ENCODE measurements at regions not wholly inside any gene's neighbourhood (a gene's known extent, or its start where the extent isn't known, plus 50 kb on each side); places are given as distances from the start of the nearest gene placed in this dataset.
"Not testable (repeated sequence)": the region's sequence is repeated elsewhere in the genome, so short reads cannot be mapped to it uniquely, and the experiment has no call there.

DNA sequence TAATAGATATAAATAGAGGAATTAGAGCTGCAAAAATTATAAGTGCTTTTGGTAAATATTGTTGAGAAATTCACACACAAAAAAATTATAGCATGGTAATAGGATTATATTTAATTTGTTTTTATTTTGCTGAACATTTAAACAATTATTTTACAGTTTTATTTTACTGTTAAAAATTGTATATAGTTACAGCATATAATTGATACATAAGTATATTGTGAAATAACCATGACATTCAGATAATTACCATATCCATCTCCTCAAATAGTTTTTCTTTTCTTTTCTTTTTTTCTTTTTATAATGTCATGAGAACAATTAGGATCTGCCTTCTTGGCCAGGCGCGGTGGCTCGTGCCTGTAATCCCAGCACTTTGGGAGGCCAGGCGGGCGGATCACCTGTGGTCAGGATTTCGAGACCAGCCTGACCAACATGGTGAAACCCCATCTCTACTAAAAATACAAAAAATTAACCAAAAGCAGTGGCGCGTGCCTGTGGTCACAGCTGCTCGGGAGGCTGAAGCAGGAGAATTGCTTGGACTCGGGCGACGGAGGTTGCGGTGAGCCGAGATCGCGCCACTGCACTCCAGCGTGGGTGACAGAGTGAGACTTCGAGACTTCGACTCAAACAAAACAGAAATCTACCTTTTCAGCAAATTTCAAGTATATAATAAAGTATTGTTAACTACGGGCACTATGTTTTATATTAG is 654.2 kb downstream of the TENT5A start:
- H3K4me3 ChIP-seq (ENCODE audit: low read depth, low read length): no peak overlapping the region
- DNase-seq (ENCODE audit: low read depth, low spot score): no peak
- in situ Hi-C loops (cut with HindIII; ENCODE audit: low sequenced_read_pairs): no loop called here
- TF ChIP-seq, protein P1, sequence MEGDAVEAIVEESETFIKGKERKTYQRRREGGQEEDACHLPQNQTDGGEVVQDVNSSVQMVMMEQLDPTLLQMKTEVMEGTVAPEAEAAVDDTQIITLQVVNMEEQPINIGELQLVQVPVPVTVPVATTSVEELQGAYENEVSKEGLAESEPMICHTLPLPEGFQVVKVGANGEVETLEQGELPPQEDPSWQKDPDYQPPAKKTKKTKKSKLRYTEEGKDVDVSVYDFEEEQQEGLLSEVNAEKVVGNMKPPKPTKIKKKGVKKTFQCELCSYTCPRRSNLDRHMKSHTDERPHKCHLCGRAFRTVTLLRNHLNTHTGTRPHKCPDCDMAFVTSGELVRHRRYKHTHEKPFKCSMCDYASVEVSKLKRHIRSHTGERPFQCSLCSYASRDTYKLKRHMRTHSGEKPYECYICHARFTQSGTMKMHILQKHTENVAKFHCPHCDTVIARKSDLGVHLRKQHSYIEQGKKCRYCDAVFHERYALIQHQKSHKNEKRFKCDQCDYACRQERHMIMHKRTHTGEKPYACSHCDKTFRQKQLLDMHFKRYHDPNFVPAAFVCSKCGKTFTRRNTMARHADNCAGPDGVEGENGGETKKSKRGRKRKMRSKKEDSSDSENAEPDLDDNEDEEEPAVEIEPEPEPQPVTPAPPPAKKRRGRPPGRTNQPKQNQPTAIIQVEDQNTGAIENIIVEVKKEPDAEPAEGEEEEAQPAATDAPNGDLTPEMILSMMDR (IDR thresholded peaks at IDR 0.05; ENCODE audit: low read depth, low read length): no peak

DNA sequence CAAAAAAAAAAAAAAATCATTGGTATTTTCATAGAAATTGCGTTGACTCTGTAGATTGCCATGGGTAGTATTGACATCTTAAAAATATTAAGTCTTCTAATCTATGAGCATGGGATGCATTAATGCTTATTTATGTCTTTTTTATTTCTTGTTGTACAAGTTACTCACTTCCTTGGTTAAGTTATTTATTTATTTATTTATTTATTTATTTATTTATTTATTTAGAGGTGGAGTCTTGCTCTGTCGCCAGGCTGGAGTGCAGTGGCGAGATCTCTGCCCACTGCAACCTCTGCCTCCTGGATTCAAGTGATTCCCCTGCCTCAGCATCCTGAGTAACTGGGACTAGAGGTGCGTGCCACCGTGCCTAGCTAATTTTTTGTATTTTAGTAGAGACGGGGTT is 656.0 kb downstream of the TENT5A start:
- in situ Hi-C loops (cut with HindIII; ENCODE audit: low sequenced_read_pairs); DNase-seq (ENCODE audit: low read depth, low spot score): not testable (repeated sequence)

DNA sequence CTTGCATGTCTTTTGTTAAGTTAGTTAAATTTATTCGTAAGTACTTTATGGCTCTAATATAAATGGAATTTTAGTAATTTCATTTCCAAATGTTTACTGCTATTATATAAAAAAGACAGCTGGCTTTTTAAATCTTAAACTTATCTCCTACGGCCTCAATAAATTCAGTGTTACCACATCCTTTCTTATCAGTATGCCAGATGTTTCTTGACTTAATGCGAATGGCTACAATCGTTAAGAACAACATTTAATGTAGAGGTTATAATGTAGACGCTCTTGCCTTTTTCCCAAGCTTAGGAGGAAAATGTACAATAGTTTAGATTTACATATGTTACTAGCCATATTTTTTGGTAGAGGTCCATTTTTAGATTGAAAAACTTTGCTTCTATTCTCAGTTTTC is 659.4 kb downstream of the TENT5A start:
- TF ChIP-seq, protein P1 (IDR thresholded peaks at IDR 0.05; ENCODE audit: low read depth, low read length): no peak
- in situ Hi-C loops (cut with HindIII; ENCODE audit: low sequenced_read_pairs): no loop called here
- no peak overlapping the region for H3K4me3 ChIP-seq (ENCODE audit: low read depth, low read length)
- DNase-seq (ENCODE audit: low read depth, low spot score): no peak

More for the DNA sequence above, 656.0 kb downstream of the TENT5A start:
- H3K4me3 ChIP-seq (ENCODE audit: low read depth, low read length): not testable (repeated sequence)

DNA sequence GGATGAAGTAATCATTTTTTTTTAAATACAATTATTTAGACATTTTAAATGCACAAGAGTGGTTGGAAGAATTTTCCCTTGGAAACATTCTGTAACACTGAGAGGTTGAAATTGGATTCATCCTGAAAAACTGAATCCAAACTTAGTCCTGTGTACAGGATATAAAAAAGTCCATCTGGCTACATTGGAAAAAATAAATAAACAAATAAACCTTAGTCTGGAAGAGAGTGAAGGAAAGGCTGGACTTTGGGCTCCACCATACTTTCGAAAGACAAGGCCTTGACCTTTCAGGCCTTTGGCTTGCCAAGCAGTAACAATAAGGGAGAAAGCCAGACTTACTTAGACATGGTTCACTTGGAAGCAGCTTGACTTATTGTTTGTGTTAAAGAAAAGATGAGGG is 664.3 kb downstream of the TENT5A start:
- H3K4me3 ChIP-seq (ENCODE audit: low read depth, low read length): no peak overlapping the region
- no peak for DNase-seq (ENCODE audit: low read depth, low spot score)
- TF ChIP-seq, protein P1 (IDR thresholded peaks at IDR 0.05; ENCODE audit: low read depth, low read length): no peak
- in situ Hi-C loops (cut with HindIII; ENCODE audit: low sequenced_read_pairs): no loop called here

DNA sequence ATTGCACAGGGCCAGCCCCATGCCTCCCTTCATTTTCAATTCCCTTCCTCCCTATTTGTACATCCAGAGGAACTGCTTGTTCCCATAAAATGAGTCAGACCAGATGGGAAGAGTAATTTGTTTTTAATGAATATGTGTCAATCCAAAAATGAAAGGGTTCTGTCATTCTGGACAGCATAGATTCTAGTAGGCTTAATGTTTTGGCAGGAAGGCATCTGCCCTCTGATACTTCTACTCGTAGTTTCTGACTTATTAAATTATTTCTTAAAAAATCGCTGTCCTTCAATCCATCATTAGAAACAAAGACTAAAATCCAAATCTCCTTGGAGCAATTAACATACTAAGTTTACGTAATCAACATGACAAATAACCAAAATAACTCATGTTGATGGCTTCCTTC is 665.5 kb downstream of the TENT5A start:
- in situ Hi-C loops (cut with HindIII; ENCODE audit: low sequenced_read_pairs): no loop called here
- DNase-seq (ENCODE audit: low read depth, low spot score): no peak
- H3K4me3 ChIP-seq (ENCODE audit: low read depth, low read length): no peak overlapping the region
- TF ChIP-seq, protein P1 (IDR thresholded peaks at IDR 0.05; ENCODE audit: low read depth, low read length): no peak

DNA sequence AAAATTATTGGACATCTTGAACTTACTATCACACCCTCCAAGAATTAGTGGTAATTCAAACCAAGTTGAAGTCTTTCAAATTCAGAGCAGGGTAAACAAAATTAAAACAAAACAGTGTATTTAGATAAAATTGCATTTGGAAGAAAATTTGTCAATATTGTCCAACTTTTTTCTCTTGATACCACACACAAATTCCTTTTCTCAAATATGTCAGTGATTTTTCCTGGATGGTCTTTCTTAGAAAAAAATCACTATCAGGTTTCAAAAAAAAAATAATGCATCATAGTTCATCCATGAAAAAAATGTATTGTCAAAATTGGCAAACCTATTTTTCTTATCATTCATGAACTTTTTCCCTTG is 667.1 kb downstream of the TENT5A start:
- in situ Hi-C loops (cut with HindIII; ENCODE audit: low sequenced_read_pairs): no loop called here
- no peak overlapping the region for H3K4me3 ChIP-seq (ENCODE audit: low read depth, low read length)
- no peak for DNase-seq (ENCODE audit: low read depth, low spot score)
- TF ChIP-seq, protein P1 (IDR thresholded peaks at IDR 0.05; ENCODE audit: low read depth, low read length): no peak

DNA sequence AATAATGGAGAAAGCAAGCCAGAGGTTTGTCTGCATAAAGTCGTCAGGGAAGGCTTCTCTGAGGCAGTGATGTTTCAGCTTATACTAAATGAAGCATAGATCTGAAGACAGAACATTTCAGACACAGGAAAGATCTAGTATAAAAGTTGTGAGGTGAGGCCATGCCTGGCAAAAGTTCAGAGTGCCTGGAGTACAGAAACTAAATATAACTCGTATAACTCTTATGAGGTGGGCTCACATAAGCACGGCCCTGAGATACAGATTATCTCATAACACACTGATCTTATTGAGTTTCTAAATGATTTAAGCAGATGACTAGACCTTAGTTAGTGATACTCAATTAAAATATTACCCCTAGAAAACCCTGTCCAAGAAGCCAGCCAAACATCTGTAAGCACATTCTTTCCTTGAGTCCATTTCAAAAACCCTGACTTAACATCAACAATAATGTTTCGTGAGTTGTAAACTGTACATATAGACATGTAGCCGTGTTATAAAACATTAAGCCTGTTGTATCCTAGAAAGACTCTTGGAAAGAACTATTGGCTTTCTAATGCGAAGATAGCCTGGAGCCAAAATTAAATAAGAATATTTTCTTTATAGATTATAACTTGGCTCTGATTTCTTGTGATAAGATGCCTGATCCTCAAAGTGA is 667.6 kb downstream of the TENT5A start:
- TF ChIP-seq, protein P1 (IDR thresholded peaks at IDR 0.05; ENCODE audit: low read depth, low read length): no peak
- no peak overlapping the region for H3K4me3 ChIP-seq (ENCODE audit: low read depth, low read length)
- in situ Hi-C loops (cut with HindIII; ENCODE audit: low sequenced_read_pairs): no loop called here
- no peak for DNase-seq (ENCODE audit: low read depth, low spot score)
